IPS DF 4.7 (cell line): ENCODE measurements at regions not wholly inside any gene's neighbourhood (a gene's known extent, or its start where the extent isn't known, plus 50 kb on each side); places are given as distances from the start of the nearest gene placed in this dataset.

Experiments
- DNase-seq: peaks from one replicate; pipeline ENCODE4 v3.0.0-alpha.2; 2013; ENCODE audit warnings: low spot score; ENCODE audit errors: extremely low read depth

DNA sequence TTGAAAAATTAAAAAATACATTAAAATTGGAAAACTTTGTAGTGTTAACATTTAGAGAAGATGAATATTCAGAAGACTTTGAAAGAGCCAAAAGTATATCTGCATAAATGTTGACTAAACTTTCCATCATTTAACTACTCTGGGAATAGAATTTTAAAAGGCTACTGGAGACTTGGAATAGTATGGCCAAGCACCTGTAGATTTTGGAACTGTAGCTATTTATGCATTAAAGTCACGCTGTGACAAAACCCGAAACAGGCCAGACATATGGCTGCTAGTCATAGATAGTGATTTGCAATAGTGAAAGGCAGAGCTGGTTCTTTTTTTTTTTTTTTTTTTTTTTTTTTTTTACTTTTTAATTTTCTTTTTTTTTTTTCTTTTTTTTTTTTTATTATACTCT lies 396.0 kb downstream of the SOCS6 start:
- no peak for DNase-seq

DNA sequence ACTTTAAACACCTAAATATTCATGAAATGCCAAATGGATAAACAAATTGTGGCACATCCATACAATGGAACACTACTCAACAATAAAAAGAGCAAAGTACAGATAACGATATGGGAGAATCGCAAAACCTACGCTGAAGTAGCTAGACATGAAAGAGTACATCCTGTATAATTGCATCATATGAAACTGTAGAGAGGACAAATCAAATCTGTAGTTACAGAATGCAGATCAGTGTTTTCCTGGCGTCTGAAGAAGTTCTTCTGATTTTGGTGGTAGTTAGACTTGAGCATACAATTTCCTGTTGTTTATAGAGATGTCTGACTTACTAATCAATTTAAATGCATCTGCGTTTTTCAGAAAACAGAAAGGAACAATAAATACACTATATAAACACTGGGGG lies 394.4 kb downstream of the SOCS6 start:
- DNase-seq, result no peak

DNA sequence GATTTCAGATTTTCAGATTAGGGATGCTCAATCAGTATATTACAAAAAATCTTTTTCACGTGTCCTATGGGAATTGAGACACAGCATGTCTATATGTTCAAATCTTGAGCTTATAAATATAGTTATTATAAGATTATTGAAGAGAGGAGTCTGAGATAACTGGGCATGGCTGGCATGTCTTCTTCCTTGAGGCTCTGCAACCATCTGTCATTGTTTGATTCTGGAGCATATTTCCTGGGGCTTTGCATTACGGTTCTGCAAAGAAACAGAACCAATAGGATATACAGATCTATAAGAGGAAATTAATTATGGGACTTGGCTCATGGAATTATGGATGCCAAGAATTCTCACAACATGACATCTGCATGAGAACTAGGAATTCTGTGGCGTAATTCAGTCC lies 386.1 kb downstream of the SOCS6 start:
- DNase-seq, result no peak

DNA sequence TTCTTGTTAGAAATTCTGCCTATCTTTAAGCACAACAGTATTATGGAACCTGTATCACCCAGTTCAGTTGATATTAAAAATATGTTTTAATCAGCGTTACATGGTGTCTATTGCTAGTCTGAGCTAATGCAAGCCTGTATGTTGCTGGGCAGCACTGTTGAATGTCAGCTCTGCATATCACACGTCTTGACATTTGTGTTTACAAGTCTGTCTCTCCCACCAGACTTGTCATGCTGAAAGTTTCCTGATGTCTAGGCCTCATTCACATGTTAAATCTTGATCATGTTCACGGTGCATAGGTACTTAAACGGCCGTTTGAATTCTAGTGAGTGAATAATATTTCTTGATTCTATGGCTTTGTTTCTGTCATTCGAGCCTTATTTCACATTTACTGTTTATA lies 385.0 kb downstream of the SOCS6 start:
- DNase-seq, result no peak

DNA sequence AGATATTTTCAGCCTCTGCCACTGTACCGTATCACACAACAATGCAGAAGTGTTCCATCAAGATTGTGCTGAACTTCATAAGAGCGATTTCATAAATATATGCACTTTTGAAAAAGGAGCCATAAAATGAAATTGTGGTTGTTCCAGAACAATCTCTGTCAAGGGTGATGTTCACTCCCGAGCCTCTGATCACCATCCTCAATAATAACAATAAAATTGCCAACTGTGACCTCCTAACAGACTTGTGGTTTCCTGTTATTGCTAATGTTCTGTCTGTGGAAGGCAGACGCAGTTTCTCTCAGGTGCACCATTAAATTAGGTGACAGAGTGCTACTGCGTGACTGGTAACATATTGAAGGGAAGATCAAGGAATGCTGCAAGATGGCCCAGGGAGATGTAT lies 383.7 kb downstream of the SOCS6 start:
- DNase-seq, result no peak

DNA sequence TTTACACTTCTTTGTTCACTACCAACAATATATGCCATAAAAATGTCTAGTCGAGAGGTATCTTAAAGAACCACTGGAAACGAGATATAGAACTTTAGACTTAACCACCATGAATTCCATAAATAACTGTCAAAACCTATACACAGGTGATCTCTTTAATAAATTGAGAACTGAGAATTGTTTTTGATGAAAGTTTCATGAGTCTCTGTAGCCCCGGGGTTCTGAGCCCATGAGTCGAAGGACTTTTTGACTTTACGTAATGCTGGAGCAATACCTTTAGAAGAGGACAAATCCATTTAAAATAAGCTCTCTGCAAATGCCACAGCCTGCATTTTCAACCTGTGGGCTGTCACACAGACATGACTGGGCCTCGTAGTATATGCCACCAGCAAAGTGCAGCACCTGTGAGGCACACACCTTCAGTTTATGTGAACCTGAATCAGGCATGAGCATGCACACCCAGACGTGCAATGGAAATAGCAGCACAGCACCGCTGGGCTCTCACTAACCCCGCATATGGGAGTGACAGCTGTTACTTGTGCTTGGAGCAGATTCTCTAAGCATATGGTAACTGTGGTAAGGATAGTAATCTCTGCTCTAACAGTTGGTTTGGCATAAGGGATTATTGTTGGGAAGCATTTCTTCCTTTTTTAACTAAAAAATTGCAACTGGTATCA lies 383.2 kb downstream of the SOCS6 start:
- no peak for DNase-seq

DNA sequence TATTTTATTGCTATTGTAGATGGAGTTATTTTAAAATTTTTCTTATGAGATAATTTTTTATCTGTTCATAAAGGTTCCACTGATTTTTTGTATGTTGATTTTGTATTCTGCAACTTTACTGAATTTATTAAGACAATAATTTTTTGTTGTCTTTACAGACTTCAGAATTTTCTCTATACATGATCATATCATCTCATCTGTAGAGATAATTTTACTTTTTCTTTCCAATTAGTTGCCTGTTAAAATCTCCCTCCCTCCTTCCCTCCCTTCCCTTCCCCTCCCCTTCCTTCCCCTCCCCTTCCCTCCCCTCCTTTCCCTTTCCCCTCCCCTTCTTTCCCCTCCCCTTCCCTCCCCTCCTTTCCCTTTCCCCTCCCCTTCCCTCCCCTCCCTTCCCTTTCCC lies 378.1 kb downstream of the SOCS6 start:
- DNase-seq, result no peak

DNA sequence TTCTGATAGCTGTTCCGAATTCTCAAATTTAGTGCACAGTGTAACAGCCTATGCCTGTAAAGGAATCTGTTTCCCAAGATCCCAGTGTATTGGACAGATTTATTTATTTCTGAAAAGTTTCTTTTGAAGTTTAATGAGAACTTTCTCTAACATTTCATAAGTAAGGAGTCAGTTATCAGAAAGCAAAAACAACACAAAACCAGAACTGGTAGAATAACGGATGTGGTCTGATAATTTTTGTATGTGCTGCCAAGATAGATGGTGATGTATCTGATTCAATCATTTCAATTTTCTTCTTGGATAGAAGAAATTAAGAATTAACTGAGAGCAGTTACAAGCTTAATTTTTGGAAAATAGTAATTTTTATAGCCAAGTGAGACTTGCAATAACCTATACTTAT lies 374.3 kb downstream of the SOCS6 start:
- no peak for DNase-seq

DNA sequence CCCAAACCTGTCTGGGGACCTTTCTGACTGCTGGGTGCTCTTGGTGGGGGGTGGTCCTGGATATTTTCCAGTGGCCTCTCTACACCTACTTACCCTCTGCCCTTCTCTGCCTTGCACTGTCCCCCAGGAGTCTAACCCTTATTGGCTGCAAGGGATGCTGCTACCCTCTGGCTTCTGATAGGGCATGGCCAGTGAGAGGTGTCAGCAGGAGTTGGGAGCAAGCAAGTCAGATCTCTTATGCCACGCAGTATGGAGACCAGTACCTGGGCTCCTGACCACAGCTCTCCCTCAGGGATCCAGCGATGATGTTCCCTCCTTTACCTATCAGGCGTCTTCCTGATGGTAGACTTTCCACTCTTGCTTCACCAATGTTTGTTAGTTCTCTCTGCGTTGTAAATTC lies 373.7 kb downstream of the SOCS6 start:
- no peak for DNase-seq

DNA sequence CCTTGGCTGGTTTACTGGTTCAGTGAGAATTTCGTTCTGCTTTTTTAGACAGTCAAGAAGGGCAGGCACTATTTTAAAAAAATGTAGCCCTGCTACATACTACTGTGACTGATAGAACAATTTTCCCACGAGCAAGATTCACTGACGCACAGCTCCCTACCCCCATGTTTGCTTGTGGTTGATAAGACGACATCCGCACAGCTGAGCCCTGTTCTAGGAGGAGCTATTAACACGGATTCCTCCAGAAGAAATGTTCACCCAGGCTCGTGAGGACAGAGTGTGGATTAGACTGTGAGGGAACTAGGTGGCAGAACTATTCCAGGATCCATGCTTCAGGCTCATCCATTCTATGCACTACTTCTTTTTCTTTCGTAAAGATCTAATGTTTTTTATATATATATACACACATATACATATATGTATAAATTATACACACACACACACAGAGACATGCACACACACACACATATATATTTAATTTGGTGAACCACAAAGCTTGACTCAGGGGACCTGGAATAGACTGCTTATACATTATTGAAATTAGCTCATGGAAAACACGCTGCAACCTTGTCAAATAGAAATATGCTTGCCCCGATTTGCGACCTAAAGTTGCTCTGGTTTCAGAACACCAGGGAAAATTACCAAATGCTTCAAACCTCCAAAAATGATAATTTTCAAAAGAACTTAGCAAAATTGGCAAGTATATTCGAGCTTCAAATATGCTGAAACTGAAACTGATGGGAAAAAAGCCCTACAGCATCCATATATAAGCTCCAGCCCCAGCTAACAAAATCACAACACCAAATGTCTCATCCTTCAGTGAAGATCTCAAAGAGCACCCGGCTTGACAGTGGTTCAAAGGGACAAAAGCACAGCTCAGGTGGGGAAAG lies 370.4 kb downstream of the SOCS6 start:
- DNase-seq, result no peak

DNA sequence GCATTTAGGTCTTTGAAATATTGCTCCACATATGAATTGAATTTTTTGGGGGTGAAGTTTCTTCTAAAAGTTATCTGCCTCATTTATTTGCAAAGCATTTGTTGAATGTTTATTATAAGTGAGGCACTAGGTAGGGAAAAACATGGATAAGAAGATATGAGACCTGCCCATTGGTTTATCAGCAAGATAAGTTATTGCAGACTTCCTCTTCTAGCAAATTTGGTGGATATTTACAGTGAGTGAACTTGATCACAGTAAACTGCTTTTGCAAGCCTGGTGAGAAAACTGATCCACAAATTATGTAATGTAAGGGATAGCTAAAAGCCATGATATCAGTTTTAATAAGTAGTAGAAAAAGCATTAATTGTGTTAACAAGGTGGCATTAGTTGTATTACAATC lies 364.8 kb downstream of the SOCS6 start:
- no peak for DNase-seq

DNA sequence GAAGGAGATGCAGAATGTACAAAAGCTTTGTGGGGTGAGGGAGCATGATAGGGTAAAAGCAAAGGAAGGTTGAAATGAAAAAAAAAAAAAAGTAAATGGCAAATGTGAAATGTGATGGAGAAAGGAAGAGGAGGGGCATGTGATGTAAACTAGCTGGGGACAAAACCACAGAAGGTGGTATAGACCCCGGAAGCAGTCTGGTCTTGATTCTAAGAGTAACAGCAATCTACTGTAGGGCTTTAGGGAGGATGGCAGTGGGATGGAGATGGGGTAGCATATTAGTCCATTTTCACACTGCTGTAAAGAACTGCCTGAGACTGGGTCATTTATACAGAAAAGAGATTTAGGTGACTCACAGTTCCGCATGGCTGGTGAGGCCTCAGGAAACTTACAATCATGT lies 362.0 kb downstream of the SOCS6 start:
- no peak for DNase-seq

DNA sequence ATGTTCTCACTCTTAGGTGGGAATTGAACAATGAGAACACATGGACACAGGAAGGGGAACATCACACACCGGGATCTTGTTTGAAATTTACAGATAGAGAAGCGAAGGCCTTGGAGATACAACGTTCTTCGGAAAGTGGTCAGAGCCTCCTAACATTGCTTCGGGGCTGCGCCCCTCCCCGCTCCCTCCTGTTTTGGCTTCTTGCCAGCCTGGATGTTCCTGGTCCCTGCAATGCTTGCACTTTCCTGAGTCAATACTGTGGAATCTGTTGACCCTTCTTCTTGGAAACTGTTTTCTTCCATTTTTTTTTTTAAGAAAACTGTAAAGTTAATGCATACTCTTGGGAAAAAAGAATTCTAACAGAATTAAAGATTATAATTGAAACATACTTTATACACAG lies 360.8 kb downstream of the SOCS6 start:
- no peak for DNase-seq

DNA sequence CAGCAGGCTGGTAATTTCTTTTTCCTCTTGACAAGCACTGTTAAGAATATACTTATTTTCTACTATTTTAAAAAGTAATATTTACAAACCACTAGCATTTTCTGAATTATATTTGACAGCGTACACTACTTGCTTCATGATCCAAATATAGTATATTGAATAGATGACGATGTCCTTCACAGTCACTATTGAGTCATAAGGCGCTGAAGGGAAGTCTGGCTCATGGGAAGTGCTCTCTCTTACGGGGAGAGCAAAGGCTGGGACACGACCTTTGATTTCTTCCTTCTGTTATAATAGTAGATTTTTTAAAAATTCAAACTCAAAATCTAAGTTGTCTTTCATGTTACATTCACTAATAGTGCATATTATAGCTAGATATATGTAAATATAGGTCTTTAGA lies 357.1 kb downstream of the SOCS6 start:
- no peak for DNase-seq

DNA sequence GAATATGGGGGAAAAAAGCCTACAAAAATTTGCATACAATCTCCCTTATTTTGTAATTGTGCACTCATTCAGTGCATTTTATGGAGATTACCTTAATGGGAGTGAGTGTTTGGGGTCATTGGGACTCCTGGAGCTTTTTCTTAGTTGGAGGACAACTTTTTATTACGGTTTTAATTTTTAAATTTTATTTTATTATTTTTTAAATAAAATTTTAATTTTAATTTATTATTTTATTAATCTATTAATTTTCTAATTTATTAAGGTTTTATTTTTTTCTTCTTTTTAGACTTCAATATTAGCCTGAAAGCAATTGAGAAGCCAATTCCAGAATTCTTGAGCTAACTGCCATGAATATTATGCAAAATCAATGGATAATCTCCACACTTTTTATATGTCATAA lies 355.0 kb downstream of the SOCS6 start:
- no peak for DNase-seq

DNA sequence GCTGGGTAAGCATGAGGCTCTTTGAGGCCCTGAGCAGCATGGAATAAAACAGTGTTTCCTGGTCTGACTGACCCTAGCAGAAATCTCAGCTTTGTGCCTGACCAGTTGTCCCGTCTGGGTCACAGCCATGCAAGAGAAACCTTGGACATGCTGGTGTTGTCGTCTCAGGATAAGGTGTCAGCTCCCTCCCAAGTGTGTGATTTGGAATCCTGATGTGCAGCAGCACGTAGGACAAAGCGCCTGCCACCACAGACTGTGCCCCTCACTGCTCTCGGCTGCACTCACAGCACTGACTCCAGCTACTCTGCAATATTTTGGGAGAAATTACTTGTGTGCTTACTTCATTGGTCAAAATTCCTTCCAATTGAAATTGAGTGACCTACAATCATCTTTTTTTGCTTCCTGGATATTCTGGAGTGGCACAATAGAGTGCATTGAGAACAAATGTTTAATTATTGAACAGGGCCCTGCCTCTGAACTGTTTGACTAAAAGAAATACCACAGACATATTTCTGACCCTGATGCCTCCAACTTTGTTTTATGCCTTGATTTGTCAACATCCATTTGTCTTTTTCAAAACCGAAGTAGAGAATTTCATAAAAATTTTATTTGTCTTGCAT lies 352.4 kb downstream of the SOCS6 start:
- no peak for DNase-seq

DNA sequence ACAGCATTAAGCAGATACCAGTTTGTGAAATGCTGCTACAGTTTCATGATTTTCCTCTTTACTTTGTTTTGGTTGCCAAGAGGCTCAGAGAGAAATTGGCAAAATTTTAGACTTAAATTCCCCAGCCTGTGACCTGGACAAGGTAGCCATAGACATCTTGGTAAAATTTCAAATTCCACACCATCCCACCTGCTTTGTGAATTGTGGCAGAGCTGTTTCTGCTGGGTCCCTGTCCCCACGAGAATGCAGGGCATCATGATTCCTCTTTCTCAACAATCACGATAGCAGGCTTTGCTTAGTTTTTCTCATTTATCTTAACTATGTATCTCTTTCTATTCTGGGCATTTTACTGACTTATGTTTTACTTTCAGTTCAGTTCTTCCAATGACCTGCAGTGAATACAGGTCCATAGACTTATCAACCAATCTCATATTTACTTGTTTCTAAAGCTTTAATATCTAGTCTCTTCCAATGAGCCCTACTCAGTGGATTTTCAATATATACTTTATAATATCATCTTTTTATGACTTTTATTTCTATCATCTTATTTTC lies 351.6 kb downstream of the SOCS6 start:
- DNase-seq, result no peak

DNA sequence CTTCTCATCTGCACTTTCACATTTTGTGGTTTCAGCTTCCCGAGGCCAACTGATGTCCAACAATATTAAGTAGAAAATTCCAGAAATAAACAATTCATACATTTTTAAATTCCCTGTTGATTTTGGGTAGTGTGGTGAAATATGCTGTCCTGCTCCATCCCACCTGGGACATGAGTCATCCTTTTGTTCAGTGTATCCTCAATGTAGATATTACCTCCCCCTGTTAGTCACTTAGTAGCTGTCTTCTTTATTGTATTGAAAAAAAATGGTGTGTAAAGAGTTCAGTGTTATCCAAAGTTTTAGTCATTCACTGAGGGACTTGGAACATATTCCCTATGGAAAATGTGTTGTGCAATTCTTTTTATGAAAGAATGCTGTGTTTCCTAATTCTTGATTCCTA lies 348.1 kb downstream of the SOCS6 start:
- no peak for DNase-seq

DNA sequence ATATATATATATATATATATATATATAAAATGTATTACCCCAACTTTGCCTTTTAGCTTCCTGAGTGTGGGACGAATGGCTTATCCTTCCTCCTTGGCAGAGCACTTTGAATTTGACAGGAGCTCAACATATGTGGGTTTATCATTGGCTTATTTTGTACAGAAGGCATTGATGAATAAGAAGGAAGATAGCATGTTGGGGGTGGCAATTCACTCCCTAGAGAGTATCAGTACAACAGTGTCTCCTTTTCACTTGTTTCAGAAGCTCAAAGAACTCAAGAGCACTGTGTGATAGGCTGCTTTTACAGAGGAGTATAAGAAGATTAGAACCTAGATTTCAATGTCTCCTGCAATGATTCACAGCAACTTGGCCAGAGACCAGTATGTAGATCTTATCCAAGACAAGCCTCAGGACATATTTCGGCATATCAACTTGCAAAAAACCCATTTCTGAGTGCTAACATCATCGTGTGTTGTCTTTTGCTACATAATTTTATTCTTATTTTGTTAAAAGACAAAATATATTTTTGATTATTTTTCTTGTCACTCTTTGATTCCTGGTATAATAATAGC lies 345.8 kb downstream of the SOCS6 start:
- no peak for DNase-seq

DNA sequence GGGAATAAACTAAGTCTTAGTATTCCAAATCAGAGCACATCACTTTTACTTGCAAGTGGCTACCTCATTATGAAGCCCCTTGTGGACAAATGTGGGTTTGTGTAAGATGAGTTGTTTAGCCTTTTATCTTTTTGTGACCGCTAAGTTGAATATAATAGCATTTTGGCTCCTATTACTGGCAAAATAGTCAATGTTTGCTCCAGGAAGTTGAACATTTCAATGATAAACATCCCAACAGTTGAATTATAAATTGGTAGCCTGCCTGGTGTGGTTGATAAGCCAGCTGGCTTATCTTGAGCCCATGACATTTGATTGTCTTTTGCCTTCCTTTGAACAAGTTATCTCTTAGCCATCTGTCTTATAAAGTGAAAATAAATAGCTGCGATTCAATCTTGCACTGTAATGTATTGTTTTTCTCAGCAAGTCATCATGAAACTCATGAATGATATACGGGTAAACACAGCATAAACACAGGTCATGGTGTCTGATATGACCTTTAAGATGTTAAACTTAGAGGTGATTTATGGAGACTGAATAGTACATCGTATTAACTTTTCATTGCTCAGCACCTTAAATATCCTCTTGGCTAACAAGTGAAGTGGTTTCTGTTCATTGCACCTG lies 338.4 kb downstream of the SOCS6 start:
- DNase-seq, result no peak

DNA sequence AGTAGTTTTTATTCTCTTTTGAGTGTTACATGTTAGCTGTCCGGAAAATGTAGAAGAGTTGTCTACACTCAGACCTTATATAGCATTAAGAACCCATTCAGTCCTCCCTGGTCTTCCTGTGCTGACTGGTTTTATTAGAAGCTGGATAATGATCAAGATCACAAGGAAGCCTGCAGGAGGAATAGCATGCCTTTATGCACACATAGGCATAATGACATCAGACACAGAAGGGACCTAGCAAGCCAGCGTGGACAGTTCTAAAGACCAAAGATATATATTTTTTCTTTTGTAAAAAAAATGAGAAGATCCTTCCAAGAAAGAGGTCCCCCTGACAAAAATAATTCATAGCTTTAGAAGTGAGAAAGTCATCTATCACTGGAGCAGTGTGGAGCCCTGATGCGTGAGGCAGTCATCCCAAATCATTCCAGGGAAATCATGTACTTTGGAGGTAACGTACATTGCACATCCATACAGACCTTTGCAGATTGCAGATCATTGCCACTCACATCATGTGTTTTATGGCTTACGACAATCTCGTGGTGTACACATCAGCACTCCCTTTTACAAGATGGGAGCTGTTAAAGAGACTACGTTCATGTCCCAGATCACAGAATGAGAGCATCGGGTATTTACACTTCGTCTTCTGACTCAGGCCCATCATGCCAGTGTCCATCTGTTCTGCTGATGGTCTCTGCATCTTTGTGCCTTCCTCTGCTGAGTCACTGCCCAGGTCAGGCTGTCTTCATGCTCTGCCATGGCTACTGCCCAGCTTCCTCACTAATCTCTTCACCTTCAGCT lies 334.0 kb downstream of the SOCS6 start:
- DNase-seq, result no peak
